ENCODE measurements at regions not wholly inside any gene's neighbourhood (a gene's known extent, or its start where the extent isn't known, plus 50 kb on each side); places are given as distances from the start of the nearest gene placed in this dataset.

- no peak overlapping the region for H3K4me3 ChIP-seq (ENCODE audit: low read depth, low read length)
- TF ChIP-seq CTCF (IDR thresholded peaks at IDR 0.05; ENCODE audit: borderline replicate concordance, insufficient read depth, low read depth, low read length), result no peak
Observed at GRCh38 chr2:104321116-104321795, 532.7 kb upstream of the POU3F3 start.

GRCh38 chr2:104321796-104322349, 532.0 kb upstream of the POU3F3 start:
- no peak for TF ChIP-seq CTCF (IDR thresholded peaks at IDR 0.05; ENCODE audit: borderline replicate concordance, insufficient read depth, low read depth, low read length)
- H3K4me3 ChIP-seq (ENCODE audit: low read depth, low read length), result no peak overlapping the region

GRCh38 chr2:104332731-104333130, 521.2 kb upstream of the POU3F3 start:
- TF ChIP-seq CTCF (IDR thresholded peaks at IDR 0.05; ENCODE audit: borderline replicate concordance, insufficient read depth, low read depth, low read length), result no peak
- no peak overlapping the region for H3K4me3 ChIP-seq (ENCODE audit: low read depth, low read length)

GRCh38 chr2:104337869-104338268, 516.0 kb upstream of the POU3F3 start:
- no peak for TF ChIP-seq CTCF (IDR thresholded peaks at IDR 0.05; ENCODE audit: borderline replicate concordance, insufficient read depth, low read depth, low read length)
- H3K4me3 ChIP-seq (ENCODE audit: low read depth, low read length), result no peak overlapping the region

GRCh38 chr2:104340162-104340561, 513.8 kb upstream of the POU3F3 start:
- H3K4me3 ChIP-seq (ENCODE audit: low read depth, low read length), result no peak overlapping the region
- TF ChIP-seq CTCF (IDR thresholded peaks at IDR 0.05; ENCODE audit: borderline replicate concordance, insufficient read depth, low read depth, low read length), result no peak

GRCh38 chr2:104340879-104341828, 512.8 kb upstream of the POU3F3 start:
- no peak for TF ChIP-seq CTCF (IDR thresholded peaks at IDR 0.05; ENCODE audit: borderline replicate concordance, insufficient read depth, low read depth, low read length)

More at GRCh38 chr2:104340879-104341828, 512.8 kb upstream of the POU3F3 start:
- no peak overlapping the region for H3K4me3 ChIP-seq (ENCODE audit: low read depth, low read length)
